H9 (cell line): ENCODE measurements at regions not wholly inside any gene's neighbourhood (a gene's known extent, or its start where the extent isn't known, plus 50 kb on each side); places are given as distances from the start of the nearest gene placed in this dataset.
A peak's percentile ranks its signal among the peaks of the same experiment; 100 is the strongest.
"Not testable (repeated sequence)": the region's sequence is repeated elsewhere in the genome, so short reads cannot be mapped to it uniquely, and the experiment has no call there.

Source experiments
- DNase-seq: peaks from one replicate; pipeline ENCODE4 v3.0.0-alpha.2; 2017
- H2AFZ ChIP-seq: one replicate; pipeline ENCODE4 v1.6.1; 2013; ENCODE audit warnings: mild to moderate bottlenecking, low read length, control low read depth, moderate library complexity
- H2AK5ac ChIP-seq: 2 replicates; pipeline ENCODE4 v1.6.1; 2013; ENCODE audit warnings: low read length, control low read depth, mixed read lengths; ENCODE audit not compliant: insufficient read length
- H2BK120ac ChIP-seq: one replicate; pipeline ENCODE4 v1.6.1; 2013; ENCODE audit warnings: low read depth, mild to moderate bottlenecking, low read length, control low read depth, inconsistent platforms; ENCODE audit not compliant: poor library complexity, severe bottlenecking
- H2BK12ac ChIP-seq: 2 replicates; pipeline ENCODE4 v1.6.1; 2013; ENCODE audit warnings: low read length, control low read depth, mixed read lengths, low read depth; ENCODE audit not compliant: insufficient read length
- H2BK15ac ChIP-seq: 2 replicates; pipeline ENCODE4 v1.6.1; 2013; ENCODE audit warnings: low read depth, low read length, control low read depth
- H2BK20ac ChIP-seq: one replicate; pipeline ENCODE4 v1.6.1; 2013; ENCODE audit warnings: low read depth, mild to moderate bottlenecking, low read length, control low read depth, inconsistent platforms; ENCODE audit not compliant: poor library complexity, severe bottlenecking
- H2BK5ac ChIP-seq: 2 replicates; pipeline ENCODE4 v1.6.1; 2013; ENCODE audit warnings: low read length, control low read depth, mixed read lengths; ENCODE audit not compliant: insufficient read length
- H3K14ac ChIP-seq: 2 replicates; pipeline ENCODE4 v1.6.1; 2013; ENCODE audit warnings: low read length, control low read depth; ENCODE audit not compliant: insufficient read depth
- H3K18ac ChIP-seq: 2 replicates; pipeline ENCODE4 v1.6.1; 2013; ENCODE audit warnings: low read depth, mild to moderate bottlenecking, mixed read lengths, low read length, control low read depth; ENCODE audit not compliant: insufficient read length
- H3K23ac ChIP-seq: 2 replicates; pipeline ENCODE4 v1.6.1; 2013; ENCODE audit warnings: low read length, control low read depth, mixed read lengths, low read depth; ENCODE audit not compliant: insufficient read length
- H3K23me2 ChIP-seq: 2 replicates; pipeline ENCODE4 v1.6.1; 2013; ENCODE audit warnings: low read depth, mild to moderate bottlenecking, mixed read lengths, low read length, control low read depth; ENCODE audit not compliant: insufficient read length, poor library complexity, severe bottlenecking
- H3K27ac ChIP-seq: 2 replicates; pipeline ENCODE4 v1.5.1; 2013; ENCODE audit warnings: low read length, control low read depth, mixed read lengths, low read depth; ENCODE audit not compliant: insufficient read length
- H3K27me3 ChIP-seq: 2 replicates; pipeline ENCODE4 v1.6.1; 2013; ENCODE audit warnings: low read length, control low read depth, inconsistent platforms; ENCODE audit not compliant: insufficient read depth
- H3K4ac ChIP-seq: 2 replicates; pipeline ENCODE4 v1.6.1; 2013; ENCODE audit warnings: low read depth, mild to moderate bottlenecking, control low read depth, inconsistent platforms, low read length, moderate library complexity
- H3K4me1 ChIP-seq: 2 replicates; pipeline ENCODE4 v1.6.1; 2013; ENCODE audit warnings: low read length, control low read depth, inconsistent platforms; ENCODE audit not compliant: insufficient read depth
- H3K4me2 ChIP-seq: 2 replicates; pipeline ENCODE4 v1.6.1; 2013; ENCODE audit warnings: low read length, control low read depth, mixed read lengths; ENCODE audit not compliant: insufficient read length, insufficient read depth
- H3K56ac ChIP-seq: 2 replicates; pipeline ENCODE4 v1.6.1; 2013; ENCODE audit warnings: low read depth, mild to moderate bottlenecking, mixed read lengths, low read length, control low read depth; ENCODE audit not compliant: insufficient read length
- H3K79me1 ChIP-seq: 2 replicates; pipeline ENCODE4 v1.6.1; 2013; ENCODE audit warnings: low read depth, mild to moderate bottlenecking, moderate library complexity, low read length, control low read depth, inconsistent platforms; ENCODE audit not compliant: insufficient read depth, poor library complexity, severe bottlenecking
- H3K79me2 ChIP-seq: 2 replicates; pipeline ENCODE4 v1.6.1; 2013; ENCODE audit warnings: low read length, control low read depth, inconsistent platforms; ENCODE audit not compliant: insufficient read depth
- H3K9ac ChIP-seq: 2 replicates; pipeline ENCODE4 v1.6.1; 2013; ENCODE audit warnings: low read length, control low read depth, mixed read lengths; ENCODE audit not compliant: insufficient read length; ENCODE audit errors: extremely low read depth
- H3K9me3 ChIP-seq: one replicate; pipeline ENCODE4 v1.6.1; 2013; ENCODE audit warnings: low read depth, low read length, inconsistent platforms; ENCODE audit not compliant: control insufficient read depth
- H3T11ph ChIP-seq: one replicate; pipeline ENCODE4 v1.6.1; 2013; ENCODE audit warnings: mild to moderate bottlenecking, low read length, control low read depth, inconsistent platforms
- H4K20me1 ChIP-seq: one replicate; pipeline ENCODE4 v1.6.1; 2013; ENCODE audit not compliant: control insufficient read depth, insufficient read length, insufficient read depth
- H4K5ac ChIP-seq: 2 replicates; pipeline ENCODE4 v1.6.1; 2013; ENCODE audit warnings: low read depth, mild to moderate bottlenecking, mixed read lengths, low read length, control low read depth; ENCODE audit not compliant: insufficient read length
- H4K8ac ChIP-seq: replicated peaks from 2 replicates; pipeline ENCODE4 v1.6.1; 2013; ENCODE audit warnings: low read length, control low read depth, mixed read lengths, low read depth; ENCODE audit not compliant: insufficient read length
- H4K91ac ChIP-seq: 2 replicates; pipeline ENCODE4 v1.6.1; 2013; ENCODE audit warnings: low read depth, mild to moderate bottlenecking, moderate library complexity, mixed read lengths, low read length, control low read depth; ENCODE audit not compliant: insufficient read length
- H3K27ac Mint-ChIP-seq, 3 experiments: 2 replicates in 2 of 3; 3 replicates in 1 of 3; pipeline ENCODE4 v1.8.0; 2020 to 2021; ENCODE audit warnings: mixed read lengths in 3 of 3, mild to moderate bottlenecking in 1 of 3, moderate library complexity in 1 of 3
- H3K27me3 Mint-ChIP-seq: 2 replicates; pipeline ENCODE4 v1.8.0; 2021; ENCODE audit warnings: low read depth, mild to moderate bottlenecking, moderate library complexity, mixed read lengths
- H3K36me3 Mint-ChIP-seq, 3 experiments: 2 replicates in 2 of 3; 3 replicates in 1 of 3; pipeline ENCODE4 v1.8.0; 2020 to 2021; ENCODE audit warnings: low read depth in 3 of 3, mixed read lengths in 3 of 3; ENCODE audit not compliant: insufficient read depth in 1 of 3
- H3K4me1 Mint-ChIP-seq, 2 experiments: 2 replicates each; pipeline ENCODE4 v1.8.0; 2020; ENCODE audit warnings: mixed read lengths in 2 of 2
- H3K4me3 Mint-ChIP-seq, 2 experiments: 2 replicates in 1 of 2; 3 replicates in 1 of 2; pipeline ENCODE4 v1.8.0; 2020 to 2021; ENCODE audit warnings: mild to moderate bottlenecking in 2 of 2, mixed read lengths in 2 of 2, moderate library complexity in 1 of 2
- H3K9me3 Mint-ChIP-seq, 2 experiments: 2 replicates in 1 of 2; 3 replicates in 1 of 2; pipeline ENCODE4 v1.8.0; 2020; ENCODE audit warnings: mild to moderate bottlenecking in 2 of 2, mixed read lengths in 2 of 2, moderate library complexity in 1 of 2
- WGBS: extraction: QIAGEN DNeasy Blood & Tissue Kit; methylation state at CpG from one replicate; pipeline ENCODE4 v1.1.7; 2013; ENCODE audit warnings: missing lambda C conversion rate, low lambda C conversion rate, mixed read lengths; ENCODE audit not compliant: insufficient read length; ENCODE audit errors: extremely low coverage; 5-methylcytosine and 5-hydroxymethylcytosine counted together

DNA sequence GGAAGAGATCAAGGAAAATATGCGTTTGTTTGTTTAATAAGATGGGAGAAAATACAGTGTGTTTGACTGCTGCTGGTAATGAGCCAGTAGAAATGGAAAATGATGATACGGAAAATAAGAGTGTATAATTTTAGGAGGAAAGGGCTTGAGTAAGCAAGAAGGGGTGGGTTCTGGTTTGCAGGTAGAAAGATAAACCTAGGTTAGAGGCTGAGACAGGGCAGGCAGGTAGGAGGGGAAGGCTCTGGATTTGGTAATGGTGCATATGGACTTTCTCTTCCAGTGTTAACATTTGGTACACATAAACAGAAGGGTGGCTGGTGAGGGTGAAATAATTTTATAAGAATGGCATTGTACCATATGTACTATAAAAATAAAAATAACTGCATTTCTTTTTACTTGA is 84.4 kb downstream of the SRGAP2 start:
- H4K91ac ChIP-seq, H3K79me2 ChIP-seq, H3K23ac ChIP-seq, H3K9me3 Mint-ChIP-seq, H4K8ac ChIP-seq, H2BK120ac ChIP-seq, H2AFZ ChIP-seq, H4K5ac ChIP-seq, H3K4me2 ChIP-seq, H3K4ac ChIP-seq, H2BK5ac ChIP-seq, H2BK12ac ChIP-seq, H3K36me3 Mint-ChIP-seq, H3K9me3 ChIP-seq, H3K14ac ChIP-seq, H4K20me1 ChIP-seq, H3K18ac ChIP-seq, H3K27me3 ChIP-seq, H3K4me3 Mint-ChIP-seq, H3K27me3 Mint-ChIP-seq, H3T11ph ChIP-seq, H2AK5ac ChIP-seq, H3K27ac ChIP-seq, H2BK20ac ChIP-seq, H3K79me1 ChIP-seq, H3K4me1 Mint-ChIP-seq, H3K9ac ChIP-seq, H3K4me1 ChIP-seq, H3K56ac ChIP-seq, H2BK15ac ChIP-seq, DNase-seq, H3K23me2 ChIP-seq: not testable (repeated sequence)
- no CpG with 5 or more reads among the region's 2 CpGs for WGBS
- peak overlapping the region in 1 of 3 experiments; percentile 22; a peak in 1 of 7 replicates for H3K27ac Mint-ChIP-seq

DNA sequence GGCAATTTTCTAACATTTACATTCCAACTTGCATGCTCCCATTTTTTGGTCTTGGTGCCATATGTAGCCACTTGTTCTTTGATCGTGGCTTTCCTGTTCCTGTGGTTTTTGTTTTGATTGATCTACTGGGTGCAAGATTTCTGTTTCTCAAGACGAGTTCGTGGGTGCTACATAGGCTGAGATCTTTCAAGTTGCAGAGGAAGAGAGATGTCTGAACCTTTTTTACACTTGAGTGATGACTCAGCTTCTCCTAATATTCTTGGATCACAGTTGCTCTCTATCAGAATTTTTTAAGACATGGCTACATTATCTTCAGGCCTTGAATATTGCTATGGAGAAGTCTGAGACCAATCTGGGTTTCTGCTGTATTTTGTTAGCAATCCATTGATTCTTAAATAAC is 85.1 kb downstream of the SRGAP2 start:
- not testable (repeated sequence) for H3K9me3 ChIP-seq, H3K9ac ChIP-seq, H3K18ac ChIP-seq, H3K4me2 ChIP-seq, H3K9me3 Mint-ChIP-seq, H2BK15ac ChIP-seq, H3K4me1 Mint-ChIP-seq, H2AK5ac ChIP-seq, H3K4me1 ChIP-seq, H3K79me2 ChIP-seq, H3K56ac ChIP-seq, H3K14ac ChIP-seq, H3K27ac ChIP-seq, DNase-seq, H3K27me3 Mint-ChIP-seq, H3K36me3 Mint-ChIP-seq, H3T11ph ChIP-seq, H3K27me3 ChIP-seq, H3K27ac Mint-ChIP-seq, H2AFZ ChIP-seq, H2BK5ac ChIP-seq, H3K4me3 Mint-ChIP-seq, H2BK20ac ChIP-seq, H2BK120ac ChIP-seq, H3K23ac ChIP-seq, H4K91ac ChIP-seq, H3K79me1 ChIP-seq, H4K8ac ChIP-seq, H4K20me1 ChIP-seq, H2BK12ac ChIP-seq, H3K23me2 ChIP-seq, H4K5ac ChIP-seq, H3K4ac ChIP-seq
- WGBS = no CpG with 5 or more reads among the region's 3 CpGs
